Peyer's patch (tissue), 4 donors: ENCODE measurements at regions not wholly inside any gene's neighbourhood (a gene's known extent, or its start where the extent isn't known, plus 50 kb on each side); places are given as distances from the start of the nearest gene placed in this dataset.

Experiments used
- DNase-seq, 3 donors: peaks; one replicate each; pipeline ENCODE4 v3.0.0-alpha.2; 2017 to 2019
- H3K27ac ChIP-seq, 4 donors: fragments of 200-600 bp; sonication (generic); one replicate each; pipeline ENCODE4 v1.5.1; 2016 to 2019
- H3K27me3 ChIP-seq, 2 donors: fragments of 200-600 bp; sonication (generic); one replicate each; pipeline ENCODE4 v1.5.1; 2019
- H3K36me3 ChIP-seq, 3 donors: fragments of 200-600 bp; sonication (generic); one replicate each; pipeline ENCODE4 v1.5.1; 2016 to 2019
- H3K4me1 ChIP-seq, 4 donors: fragments of 200-600 bp; sonication (generic); one replicate each; pipeline ENCODE4 v1.5.1; 2016 to 2019
- H3K4me3 ChIP-seq, 4 donors: fragments of 200-600 bp; sonication (generic); 1 replicate in 3 of 4; 2 replicates in 1 of 4; pipeline ENCODE4 v1.5.1; 2016 to 2019; ENCODE audit warnings: mild to moderate bottlenecking in 1 of 4
- H3K9me3 ChIP-seq, 4 donors: fragments of 200-600 bp; sonication (generic); one replicate each; pipeline ENCODE4 v1.5.1; 2016 to 2019; ENCODE audit warnings: mild to moderate bottlenecking in 1 of 4
- CTCF ChIP-seq, 6 experiments: fragments of 450-650 bp in 4 of 6; fragments of 200-600 bp in 2 of 6; sonication (generic) in 1 of 6; IDR thresholded peaks; one replicate each; pipeline ENCODE4 v1.5.1; 2017 to 2019; ENCODE audit warnings: antibody characterized with exemption in 6 of 6, mild to moderate bottlenecking in 3 of 6, moderate library complexity in 1 of 6
- POLR2A ChIP-seq, 2 donors: fragments of 450-650 bp; IDR thresholded peaks; one replicate each; pipeline ENCODE4 v1.5.1; 2017; ENCODE audit warnings: antibody characterized with exemption in 2 of 2, mild to moderate bottlenecking in 2 of 2, moderate library complexity in 2 of 2

- no peaks in the 10 kb centered on the region for H3K4me1 ChIP-seq
- no peaks in the 10 kb centered on the region for H3K27me3 ChIP-seq
- no peak for DNase-seq
- no peaks in the 10 kb centered on the region for H3K36me3 ChIP-seq
- no peak overlapping the region for H3K27ac ChIP-seq
- no peak overlapping the region for H3K4me3 ChIP-seq
- TF ChIP-seq POLR2A (IDR thresholded peaks at IDR 0.05), result no peak
- no peak for TF ChIP-seq CTCF (IDR thresholded peaks at IDR 0.05)
- no peaks in the 10 kb centered on the region for H3K9me3 ChIP-seq
Measured at GRCh38 chr15:96818861-96819260, 488.4 kb downstream of the NR2F2 start.

- no peaks in the 10 kb centered on the region for H3K36me3 ChIP-seq
- no peak overlapping the region for H3K27ac ChIP-seq
- no peak overlapping the region for H3K4me3 ChIP-seq
- no peaks in the 10 kb centered on the region for H3K27me3 ChIP-seq
- DNase-seq, result no peak
- H3K9me3 ChIP-seq, result no peaks in the 10 kb centered on the region
- H3K4me1 ChIP-seq, result no peaks in the 10 kb centered on the region
- no peak for TF ChIP-seq POLR2A (IDR thresholded peaks at IDR 0.05)
- no peak for TF ChIP-seq CTCF (IDR thresholded peaks at IDR 0.05)
Measured at GRCh38 chr15:96827981-96828380, 497.5 kb downstream of the NR2F2 start.

- Histone ChIP-seq H3K36me3 (no peaks in the 10 kb centered on the region), H3K4me3 (no peak overlapping the region), H3K4me1 (no peaks in the 10 kb centered on the region), H3K27me3 (no peaks in the 10 kb centered on the region), H3K27ac (no peak overlapping the region), H3K9me3 (no peaks in the 10 kb centered on the region)
- TF ChIP-seq POLR2A (IDR thresholded peaks at IDR 0.05), result no peak
- TF ChIP-seq CTCF (IDR thresholded peaks at IDR 0.05), result no peak
- DNase-seq, result no peak
Measured at GRCh38 chr15:96837241-96837970, 506.9 kb downstream of the NR2F2 start.

GRCh38 chr15:96838081-96838480 is 507.6 kb downstream of the NR2F2 start:
- no peak for DNase-seq
- Histone ChIP-seq H3K9me3 (no peaks in the 10 kb centered on the region), H3K4me1 (no peaks in the 10 kb centered on the region), H3K4me3 (no peak overlapping the region), H3K27me3 (no peaks in the 10 kb centered on the region), H3K27ac (no peak overlapping the region), H3K36me3 (no peaks in the 10 kb centered on the region)
- TF ChIP-seq CTCF (IDR thresholded peaks at IDR 0.05) (no peak), POLR2A (IDR thresholded peaks at IDR 0.05) (no peak)

GRCh38 chr15:96849271-96849900 is 518.9 kb downstream of the NR2F2 start:
- Histone ChIP-seq H3K27ac (no peak overlapping the region), H3K27me3 (no peaks in the 10 kb centered on the region), H3K9me3 (no peaks in the 10 kb centered on the region), H3K36me3 (no peaks in the 10 kb centered on the region), H3K4me3 (no peak overlapping the region), H3K4me1 (no peaks in the 10 kb centered on the region)
- no peak for DNase-seq
- no peak for TF ChIP-seq POLR2A (IDR thresholded peaks at IDR 0.05)
- no peak for TF ChIP-seq CTCF (IDR thresholded peaks at IDR 0.05)
